OCI-LY3 (cell line): ENCODE measurements at regions not wholly inside any gene's neighbourhood (a gene's known extent, or its start where the extent isn't known, plus 50 kb on each side); places are given as distances from the start of the nearest gene placed in this dataset.
"Not testable (repeated sequence)": the region's sequence is repeated elsewhere in the genome, so short reads cannot be mapped to it uniquely, and the experiment has no call there.

Experiments used
- H2AFZ ChIP-seq: fragments of 200-600, 300-600 bp; shearing (Covaris generic); 2 replicates; pipeline ENCODE4 v1.6.0; 2014; ENCODE audit warnings: antibody characterized with exemption, low read depth, low read length
- H3K27ac ChIP-seq: fragments of 200-600, 300-600 bp; sonication (generic); 2 replicates; pipeline ENCODE4 v1.5.1; 2014; ENCODE audit warnings: mild to moderate bottlenecking, low read length, moderate library complexity, mixed read lengths
- H3K27me3 ChIP-seq: fragments of 200-600, 300-600 bp; sonication (generic); 2 replicates; pipeline ENCODE4 v1.6.1; 2014; ENCODE audit warnings: low read depth, low read length, mixed read lengths
- H3K36me3 ChIP-seq: fragments of 200-600, 300-600 bp; sonication (generic); replicated peaks from 2 replicates; pipeline ENCODE3; 2014; ENCODE audit warnings: low read depth, low read length, mixed read lengths
- H3K4me1 ChIP-seq: fragments of 300-600, 200-600 bp; sonication (generic); 2 replicates; pipeline ENCODE4 v1.6.1; 2014; ENCODE audit warnings: low read length, mixed read lengths
- H3K4me2 ChIP-seq: fragments of 200-600, 300-600 bp; sonication (generic); 2 replicates; pipeline ENCODE4 v1.6.1; 2014; ENCODE audit warnings: low read length, mixed read lengths
- H3K4me3 ChIP-seq: fragments of 300-600, 200-600 bp; sonication (generic); 2 replicates; pipeline ENCODE4 v1.5.1; 2014; ENCODE audit warnings: antibody characterized with exemption, mild to moderate bottlenecking, low read length, moderate library complexity
- H3K79me2 ChIP-seq: fragments of 300-600, 200-600 bp; shearing (Covaris generic); 2 replicates; pipeline ENCODE4 v1.6.1; 2014; ENCODE audit warnings: mild to moderate bottlenecking, low read length, mixed read lengths
- H3K9ac ChIP-seq: fragments of 300-600, 200-600 bp; shearing (Covaris generic); 2 replicates; pipeline ENCODE4 v1.6.0; 2014; ENCODE audit warnings: mild to moderate bottlenecking, low read length, moderate library complexity
- H3K9me3 ChIP-seq: fragments of 200-600, 300-600 bp; shearing (Covaris generic); 2 replicates; pipeline ENCODE4 v1.6.1; 2014; ENCODE audit warnings: low read length, mixed read lengths; ENCODE audit not compliant: insufficient read depth
- H4K20me1 ChIP-seq: fragments of 200-600, 300-600 bp; sonication (generic); 2 replicates; pipeline ENCODE4 v1.6.1; 2016; ENCODE audit warnings: low read length, mixed read lengths; ENCODE audit not compliant: insufficient read depth
- CTCF ChIP-seq: fragments of 200-600, 300-600 bp; sonication (generic); IDR thresholded peaks from 2 replicates; pipeline ENCODE4 v1.5.1; 2014; ENCODE audit warnings: antibody characterized with exemption, low read length, low read depth
- EZH2phosphoT487 ChIP-seq: fragments of 200-600 bp; shearing (Covaris generic); IDR thresholded peaks from 2 replicates; pipeline ENCODE4 v1.6.1; 2018; ENCODE audit warnings: antibody characterized with exemption, mixed run types, low read depth

GRCh38 chr3:177452831-177453450 is 255.7 kb upstream of the TBL1XR1 start:
- Histone ChIP-seq H3K9ac (no peak overlapping the region), H2AFZ (no peak overlapping the region), H3K27me3 (no peaks in the 10 kb centered on the region), H3K36me3 (peaks cover 11% of the 10 kb centered on the region), H3K79me2 (no peaks in the 10 kb centered on the region), H3K9me3 (peaks cover 20% of the 10 kb centered on the region; the same call in 1 of the 2 replicates), H3K27ac (no peak overlapping the region), H3K4me1 (peaks cover 24% of the 10 kb centered on the region), H3K4me3 (no peak overlapping the region), H4K20me1 (no peaks in the 10 kb centered on the region), H3K4me2 (no peak overlapping the region)
- no peak for TF ChIP-seq CTCF
- TF ChIP-seq EZH2phosphoT487: no peak

DNA sequence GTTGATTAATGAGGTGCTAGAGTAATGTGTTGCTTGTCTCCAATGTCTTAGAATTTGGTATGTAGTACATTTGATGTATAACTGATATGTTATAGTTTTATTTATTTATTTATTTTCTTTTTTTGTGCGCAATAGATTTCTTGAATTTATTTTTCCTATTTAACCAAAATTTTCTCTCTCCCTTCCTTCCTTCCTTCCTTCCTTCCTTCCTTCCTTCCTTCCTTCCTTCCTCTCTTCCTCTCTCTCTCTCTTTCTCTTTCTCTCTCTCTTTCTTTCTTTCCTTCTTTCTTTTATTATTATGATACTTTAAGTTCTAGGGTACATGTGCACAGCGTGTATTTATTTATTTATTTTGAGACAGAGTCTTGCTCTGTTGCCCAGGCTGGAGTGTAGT is 256.2 kb upstream of the TBL1XR1 start:
- Histone ChIP-seq H3K27me3 (no peaks in the 10 kb centered on the region), H3K79me2 (no peaks in the 10 kb centered on the region), H3K4me2 (no peak overlapping the region), H3K9me3 (peaks cover 25% of the 10 kb centered on the region; the same call in 1 of the 2 replicates), H3K36me3 (peaks cover 15% of the 10 kb centered on the region), H4K20me1 (no peaks in the 10 kb centered on the region), H3K4me3 (no peak overlapping the region), H3K4me1 (peaks cover 23% of the 10 kb centered on the region), H3K9ac (no peak overlapping the region), H2AFZ (no peak overlapping the region), H3K27ac (no peak overlapping the region)
- no peak for TF ChIP-seq EZH2phosphoT487
- TF ChIP-seq CTCF: no peak

DNA sequence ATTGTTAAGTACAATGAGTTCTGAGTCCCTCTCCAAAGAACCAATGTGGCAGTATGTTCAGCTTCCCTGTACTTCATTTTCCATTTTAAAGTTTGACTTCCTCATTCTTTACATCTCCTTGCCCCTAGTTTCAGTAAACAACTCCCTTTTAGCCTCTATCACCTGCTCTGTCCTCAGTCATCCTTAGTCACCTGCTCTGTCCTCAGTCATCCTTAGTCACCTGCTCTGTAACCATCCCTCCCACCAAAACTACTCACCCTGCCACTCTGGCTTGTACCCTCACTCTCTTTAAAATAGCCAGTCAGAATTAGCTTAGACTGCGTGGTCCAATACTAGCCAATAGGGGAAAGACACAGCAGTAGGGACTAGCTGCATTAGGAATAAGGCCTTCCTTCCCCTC is 259.9 kb upstream of the TBL1XR1 start:
- Histone ChIP-seq H3K9me3 (peaks cover 25% of the 10 kb centered on the region; the same call in 1 of the 2 replicates), H3K36me3 (peaks cover 15% of the 10 kb centered on the region)
- H3K4me3 ChIP-seq, H3K79me2 ChIP-seq, H3K9ac ChIP-seq, H3K27ac ChIP-seq, H3K4me2 ChIP-seq, H3K27me3 ChIP-seq, H3K4me1 ChIP-seq, H4K20me1 ChIP-seq, H2AFZ ChIP-seq: not testable (repeated sequence)

DNA sequence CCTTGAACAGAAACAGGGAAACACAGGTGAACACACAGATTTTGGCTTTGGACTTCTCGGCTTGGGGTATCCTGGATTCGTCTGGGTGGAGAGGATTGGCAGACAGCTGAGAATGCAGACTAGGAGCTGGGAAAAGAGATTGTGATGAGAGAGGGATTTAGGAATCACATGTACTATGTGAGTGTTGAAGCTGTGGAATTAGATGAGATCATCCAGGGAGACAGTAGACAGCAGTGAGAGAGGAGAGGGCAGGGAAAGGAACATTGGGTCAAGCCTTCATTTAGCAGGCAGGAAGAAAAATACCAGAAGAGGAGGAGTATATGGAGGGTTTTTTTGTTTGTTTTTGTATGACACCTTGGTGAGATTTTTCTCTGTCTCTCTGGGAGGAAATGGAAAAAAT is 262.1 kb upstream of the TBL1XR1 start:
- peaks cover 13% of the 10 kb centered on the region for H3K4me1 ChIP-seq
- no peak overlapping the region for H3K9ac ChIP-seq
- no peaks in the 10 kb centered on the region for H3K79me2 ChIP-seq
- H3K27me3 ChIP-seq: no peaks in the 10 kb centered on the region
- no peak overlapping the region for H2AFZ ChIP-seq
- peaks cover 25% of the 10 kb centered on the region; the same call in 1 of the 2 replicates for H3K9me3 ChIP-seq
- no peak overlapping the region for H3K27ac ChIP-seq
- H3K4me2 ChIP-seq: no peak overlapping the region
- H3K36me3 ChIP-seq: peaks cover 15% of the 10 kb centered on the region
- TF ChIP-seq CTCF (no peak), EZH2phosphoT487 (no peak)
- no peak overlapping the region for H3K4me3 ChIP-seq
- H4K20me1 ChIP-seq: no peaks in the 10 kb centered on the region
